Psoas muscle (tissue), 7 donors: ENCODE measurements at regions not wholly inside any gene's neighbourhood (a gene's known extent, or its start where the extent isn't known, plus 50 kb on each side); places are given as distances from the start of the nearest gene placed in this dataset.

ENCODE experiments used
- ATAC-seq, 4 donors: fragments of 200-7000 bp; cut with Tn5 transposase; one replicate each; pipeline ENCODE4 v1.9.1; 2020; ENCODE audit warnings: moderate library complexity in 3 of 4, mild to moderate bottlenecking in 2 of 4
- DNase-seq, 2 donors: peaks; one replicate each; pipeline ENCODE4 v3.0.0-alpha.2; 2020
- H3K27ac ChIP-seq: fragments of 200-600 bp; one replicate; pipeline ENCODE4 v1.8.0; 2022
- H3K27me3 ChIP-seq, 3 donors: fragments of 200-600 bp in 1 of 3; one replicate each; pipeline versions ENCODE4 v1.6.1 to v1.8.0; 2013 to 2022; ENCODE audit warnings: low read length in 2 of 3, mild to moderate bottlenecking in 2 of 3, moderate library complexity in 1 of 3; ENCODE audit not compliant: insufficient read depth in 3 of 3
- H3K36me3 ChIP-seq, 2 donors: fragments of 200-600 bp in 1 of 2; one replicate each; pipeline versions ENCODE4 v1.6.1 to v1.8.0; 2013 to 2022; ENCODE audit warnings: low read depth in 1 of 2, mild to moderate bottlenecking in 1 of 2, moderate library complexity in 1 of 2; ENCODE audit not compliant: insufficient read depth in 1 of 2
- H3K4me1 ChIP-seq: fragments of 200-600 bp; one replicate; pipeline ENCODE4 v1.8.0; 2022
- H3K4me3 ChIP-seq: fragments of 200-600 bp; one replicate; pipeline ENCODE4 v1.8.0; 2022; ENCODE audit warnings: mild to moderate bottlenecking
- H3K9me3 ChIP-seq: fragments of 200-600 bp; one replicate; pipeline ENCODE4 v1.8.0; 2022
- WGBS, 3 donors: extraction: QIAGEN DNeasy Blood & Tissue Kit; methylation state at CpG; one replicate each; pipeline versions ENCODE4 v1.1.6 to v1.1.7; 2013; 5-methylcytosine and 5-hydroxymethylcytosine counted together
- intact Hi-C, 2 donors: fragments of 100-400 bp; cut with DNase I; formaldehyde crosslinking; loops; one replicate each; pipeline versions ENCODE4 v1.11.0 to v1.14.2; 2022
- TF ChIP-seq, protein P1 (sequence below): fragments of 200-600 bp; IDR thresholded peaks from one replicate; pipeline ENCODE4 v1.8.0; 2022; ENCODE audit warnings: antibody characterized with exemption
- donor health status: healthy with polysubstance abuse.
- donor health status: DM: no; HTN: no; CAD: no; lungs with moderate emphysema.
- donor health status: Bipolar disorder and iron deficiency.
- donor health status: healthy.
- donor health status: DM: yes; HTN: yes; CAD: no.
- donor health status: DM: no; HTN: no; CAD: no.
- donor health status: DM: yes; HTN: yes; CAD: no.

DNA sequence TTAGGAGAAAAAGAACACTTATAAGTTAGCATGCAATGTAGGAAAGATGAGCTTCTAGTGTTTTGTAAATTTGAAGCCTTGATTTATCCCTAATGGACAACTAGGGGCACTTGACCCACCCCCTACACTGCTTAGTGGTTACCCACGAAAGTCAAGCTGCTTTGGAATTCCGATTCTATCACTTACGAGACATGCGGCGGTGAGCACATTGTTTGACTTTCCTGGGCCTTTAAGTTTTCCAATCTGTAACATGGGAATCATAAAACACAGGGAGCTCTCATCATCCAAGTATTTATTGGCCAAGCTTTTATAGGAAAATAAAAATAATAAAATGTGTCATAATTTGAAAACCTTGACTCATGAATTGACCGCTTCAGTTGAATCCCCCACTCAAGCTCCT lies 78.7 kb upstream of the PDK4 start:
- no peaks in the 10 kb centered on the region for H3K27me3 ChIP-seq
- H3K4me1 ChIP-seq, result no peaks in the 10 kb centered on the region
- TF ChIP-seq, protein P1, sequence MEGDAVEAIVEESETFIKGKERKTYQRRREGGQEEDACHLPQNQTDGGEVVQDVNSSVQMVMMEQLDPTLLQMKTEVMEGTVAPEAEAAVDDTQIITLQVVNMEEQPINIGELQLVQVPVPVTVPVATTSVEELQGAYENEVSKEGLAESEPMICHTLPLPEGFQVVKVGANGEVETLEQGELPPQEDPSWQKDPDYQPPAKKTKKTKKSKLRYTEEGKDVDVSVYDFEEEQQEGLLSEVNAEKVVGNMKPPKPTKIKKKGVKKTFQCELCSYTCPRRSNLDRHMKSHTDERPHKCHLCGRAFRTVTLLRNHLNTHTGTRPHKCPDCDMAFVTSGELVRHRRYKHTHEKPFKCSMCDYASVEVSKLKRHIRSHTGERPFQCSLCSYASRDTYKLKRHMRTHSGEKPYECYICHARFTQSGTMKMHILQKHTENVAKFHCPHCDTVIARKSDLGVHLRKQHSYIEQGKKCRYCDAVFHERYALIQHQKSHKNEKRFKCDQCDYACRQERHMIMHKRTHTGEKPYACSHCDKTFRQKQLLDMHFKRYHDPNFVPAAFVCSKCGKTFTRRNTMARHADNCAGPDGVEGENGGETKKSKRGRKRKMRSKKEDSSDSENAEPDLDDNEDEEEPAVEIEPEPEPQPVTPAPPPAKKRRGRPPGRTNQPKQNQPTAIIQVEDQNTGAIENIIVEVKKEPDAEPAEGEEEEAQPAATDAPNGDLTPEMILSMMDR, result no peak
- ATAC-seq (no peak), DNase-seq (no peak)
- 88 to 91% (median 90%) methylated on average over 6 of the region's 6 CpGs for WGBS, 3 donors
- H3K27ac ChIP-seq, result no peak overlapping the region
- H3K9me3 ChIP-seq, result no peaks in the 10 kb centered on the region
- intact Hi-C loops, result loop anchor here in 1 of 2 donors (5.0 kb wide), 1 partner anchor 43 kb away; no protein-coding TSS in a partner anchor
- no peaks in the 10 kb centered on the region for H3K36me3 ChIP-seq
- no peak overlapping the region for H3K4me3 ChIP-seq

DNA sequence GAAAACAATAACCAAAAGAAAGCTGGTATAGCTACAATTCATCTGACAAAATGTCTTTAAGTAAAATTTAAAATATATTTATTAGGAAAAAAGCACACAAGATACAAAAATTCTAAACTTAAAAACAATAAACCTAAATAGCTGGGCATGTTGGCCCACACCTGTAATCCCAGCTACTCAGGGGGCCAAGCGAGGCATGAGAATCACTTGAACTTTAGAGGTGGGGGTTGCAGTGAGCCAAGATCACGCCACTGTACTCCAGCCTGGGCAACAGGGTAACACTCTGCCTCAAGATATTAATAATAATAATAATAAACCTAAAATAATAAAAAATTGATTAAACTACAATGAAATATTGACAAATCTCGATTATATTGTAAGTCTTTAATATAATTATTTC lies 77.8 kb upstream of the PDK4 start:
- ATAC-seq (no peak), DNase-seq (no peak)
- no peak overlapping the region for H3K4me3 ChIP-seq
- H3K27ac ChIP-seq, result no peak overlapping the region
- intact Hi-C loops, result no loop called here
- H3K9me3 ChIP-seq, result no peaks in the 10 kb centered on the region
- H3K27me3 ChIP-seq, result no peaks in the 10 kb centered on the region
- TF ChIP-seq, protein P1, result no peak
- H3K4me1 ChIP-seq, result no peaks in the 10 kb centered on the region
- WGBS, 3 donors, result 92 to 95% (median 93%) methylated on average over 3 of the region's 3 CpGs
- no peaks in the 10 kb centered on the region for H3K36me3 ChIP-seq

DNA sequence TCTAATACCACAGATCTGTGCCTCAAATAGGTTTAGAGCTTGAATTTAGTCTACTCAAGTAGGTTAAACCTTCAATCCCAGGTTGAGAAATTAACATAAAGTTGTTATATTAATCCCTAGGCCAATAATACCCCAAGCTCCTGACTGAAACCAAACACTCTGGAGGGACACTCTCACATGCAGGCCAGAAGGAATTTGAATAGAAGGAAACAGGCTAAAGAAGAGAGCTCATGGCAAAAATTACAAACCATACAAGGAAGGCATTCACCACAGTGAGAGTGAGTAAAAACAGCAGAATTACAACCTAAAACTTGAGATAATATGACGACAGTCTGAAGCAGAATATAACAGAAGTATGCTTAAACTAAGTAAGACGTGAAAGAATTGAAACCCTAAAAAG lies 76.1 kb upstream of the PDK4 start:
- intact Hi-C loops, result no loop called here
- Histone ChIP-seq H3K9me3 (no peaks in the 10 kb centered on the region), H3K4me3 (no peak overlapping the region), H3K27ac (no peak overlapping the region), H3K36me3 (no peaks in the 10 kb centered on the region), H3K4me1 (no peaks in the 10 kb centered on the region), H3K27me3 (no peaks in the 10 kb centered on the region)
- WGBS, 3 donors, result 92 to 95% (median 93%) methylated on average over 2 of the region's 2 CpGs
- TF ChIP-seq, protein P1, result no peak
- DNase-seq (no peak), ATAC-seq (peak in 1 of 4 donors; percentile 25)

DNA sequence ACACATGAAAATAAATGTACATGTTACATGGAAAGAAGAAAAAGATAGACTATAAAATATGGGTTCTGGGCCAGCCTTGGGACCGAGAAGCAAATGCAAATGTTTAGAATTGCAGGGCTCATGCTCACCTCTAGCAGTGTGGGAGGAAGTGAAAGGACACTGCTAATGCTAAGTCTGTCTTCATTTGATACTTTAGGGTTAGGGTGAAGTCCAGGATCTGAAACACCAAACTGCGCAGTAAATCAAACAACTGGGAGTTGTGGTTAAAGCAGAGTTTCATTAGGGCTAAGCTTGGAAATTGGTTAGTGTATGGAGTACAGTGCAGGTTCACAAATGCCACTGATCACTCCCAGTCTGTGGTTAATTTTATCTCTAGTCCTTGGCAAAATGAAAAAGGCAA lies 73.2 kb upstream of the PDK4 start:
- Histone ChIP-seq H3K36me3 (no peaks in the 10 kb centered on the region), H3K27me3 (no peaks in the 10 kb centered on the region), H3K4me3 (no peak overlapping the region), H3K9me3 (no peaks in the 10 kb centered on the region), H3K4me1 (no peaks in the 10 kb centered on the region), H3K27ac (no peak overlapping the region)
- 77 to 89% (median 81%) methylated on average over 2 of the region's 2 CpGs for WGBS, 3 donors
- intact Hi-C loops, result no loop called here
- ATAC-seq (peak in 1 of 4 donors; percentile 20), DNase-seq (no peak)
- TF ChIP-seq, protein P1, result no peak

DNA sequence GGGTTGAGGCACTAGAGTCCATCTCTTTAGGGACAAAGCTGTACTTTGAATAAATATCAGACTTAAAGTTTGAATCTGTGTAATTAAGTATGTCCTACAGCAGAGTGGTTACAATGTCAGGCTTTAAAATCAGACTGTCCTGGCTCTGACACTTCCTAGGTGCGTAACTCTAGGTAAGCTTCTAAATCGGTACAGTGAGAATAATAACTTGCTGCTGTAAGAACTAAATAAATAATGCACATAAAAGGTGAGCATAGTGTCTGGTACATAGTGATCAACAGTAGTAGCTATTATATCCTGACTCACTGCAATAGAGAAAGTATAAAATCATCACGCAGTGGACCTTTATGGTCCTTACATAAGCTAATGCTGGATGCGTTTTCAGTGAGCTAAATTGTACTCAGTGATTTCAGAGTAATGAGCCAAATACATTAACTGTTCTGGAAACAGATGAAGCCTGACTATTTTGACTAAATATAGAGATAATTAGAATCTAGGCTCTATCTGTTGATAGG lies 72.2 kb upstream of the PDK4 start:
- no peaks in the 10 kb centered on the region for H3K36me3 ChIP-seq
- H3K27me3 ChIP-seq, result no peaks in the 10 kb centered on the region
- DNase-seq (no peak), ATAC-seq (peak in 2 of 4 donors; percentile 48 to 78)
- no peak overlapping the region for H3K27ac ChIP-seq
- TF ChIP-seq, protein P1, result no peak
- no peak overlapping the region for H3K4me3 ChIP-seq
- no peaks in the 10 kb centered on the region for H3K9me3 ChIP-seq
- 84 to 92% (median 88%) methylated on average over 4 of the region's 4 CpGs for WGBS, 3 donors
- intact Hi-C loops, result no loop called here
- H3K4me1 ChIP-seq, result no peaks in the 10 kb centered on the region
